Immature natural killer cell (primary cell): ENCODE measurements at regions not wholly inside any gene's neighbourhood (a gene's known extent, or its start where the extent isn't known, plus 50 kb on each side); places are given as distances from the start of the nearest gene placed in this dataset.
"Not testable (repeated sequence)": the region's sequence is repeated elsewhere in the genome, so short reads cannot be mapped to it uniquely, and the experiment has no call there.

Experiments used
- DNase-seq, 3 donors: peaks; one replicate each; pipeline ENCODE4 v3.0.0; 2022; ENCODE audit warnings: mixed read lengths in 1 of 3
- H3K27ac Mint-ChIP-seq, 6 donors: one replicate each; pipeline ENCODE4 v1.8.0; 2020; ENCODE audit warnings: mixed read lengths in 6 of 6, mild to moderate bottlenecking in 5 of 6, inconsistent platforms in 4 of 6, moderate library complexity in 3 of 6
- H3K27me3 Mint-ChIP-seq, 3 donors: one replicate each; pipeline ENCODE4 v1.8.0; 2020 to 2021; ENCODE audit warnings: low read depth in 3 of 3, mild to moderate bottlenecking in 3 of 3, mixed read lengths in 3 of 3, moderate library complexity in 3 of 3, inconsistent platforms in 1 of 3
- H3K36me3 Mint-ChIP-seq, 3 donors: one replicate each; pipeline ENCODE4 v1.8.0; 2020; ENCODE audit warnings: mixed read lengths in 3 of 3, inconsistent platforms in 2 of 3, mild to moderate bottlenecking in 2 of 3
- H3K4me1 Mint-ChIP-seq, 2 donors: one replicate each; pipeline ENCODE4 v1.8.0; 2020; ENCODE audit warnings: inconsistent platforms in 2 of 2, mild to moderate bottlenecking in 2 of 2, mixed read lengths in 2 of 2, moderate library complexity in 1 of 2
- H3K4me3 Mint-ChIP-seq, 5 donors: one replicate each; pipeline ENCODE4 v1.8.0; 2020; ENCODE audit warnings: mild to moderate bottlenecking in 5 of 5, mixed read lengths in 5 of 5, inconsistent platforms in 3 of 5, moderate library complexity in 3 of 5
- H3K9me3 Mint-ChIP-seq, 6 donors: one replicate each; pipeline ENCODE4 v1.8.0; 2020; ENCODE audit warnings: mild to moderate bottlenecking in 6 of 6, mixed read lengths in 6 of 6, inconsistent platforms in 4 of 6, moderate library complexity in 3 of 6

- Mint-ChIP-seq H3K27me3 (peaks cover 0 to 6% (median 2%) of the 10 kb centered on the region in 3 donors), H3K9me3 (peaks cover 0 to 3% (median 0%) of the 10 kb centered on the region in 6 donors), H3K4me3 (no peak overlapping the region), H3K27ac (no peak overlapping the region), H3K36me3 (peaks cover 0 to 4% (median 3%) of the 10 kb centered on the region in 3 donors), H3K4me1 (no peaks in the 10 kb centered on the region)
- DNase-seq, result no peak
Measured at GRCh38 chr12:96085475-96085874, 50.1 kb upstream of the LTA4H start.

- not testable (repeated sequence) for H3K27me3 Mint-ChIP-seq, H3K4me1 Mint-ChIP-seq, H3K9me3 Mint-ChIP-seq, H3K4me3 Mint-ChIP-seq, DNase-seq, H3K36me3 Mint-ChIP-seq, H3K27ac Mint-ChIP-seq
Measured at GRCh38 chr12:96086190-96086589, 50.8 kb upstream of the LTA4H start.

DNA sequence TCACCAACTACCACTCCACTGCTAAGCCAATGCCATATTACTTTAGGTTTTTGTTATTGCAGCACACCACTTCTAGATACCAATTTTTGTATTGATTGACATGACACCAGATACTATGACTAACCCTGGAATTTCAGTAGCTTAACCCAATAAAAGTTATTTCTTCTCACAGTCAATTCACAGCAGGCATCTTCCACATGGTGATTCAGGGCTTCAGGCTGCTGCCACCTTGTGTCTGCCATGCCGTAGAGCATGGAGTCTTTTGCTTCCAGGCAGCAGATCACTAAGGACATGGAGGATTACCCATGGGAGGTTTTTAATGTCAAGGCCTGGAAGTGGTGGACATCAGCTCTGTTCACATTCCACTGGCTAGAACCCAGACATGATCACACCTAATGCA is 56.4 kb upstream of the LTA4H start:
- H3K4me3 Mint-ChIP-seq, result no peak overlapping the region

DNA sequence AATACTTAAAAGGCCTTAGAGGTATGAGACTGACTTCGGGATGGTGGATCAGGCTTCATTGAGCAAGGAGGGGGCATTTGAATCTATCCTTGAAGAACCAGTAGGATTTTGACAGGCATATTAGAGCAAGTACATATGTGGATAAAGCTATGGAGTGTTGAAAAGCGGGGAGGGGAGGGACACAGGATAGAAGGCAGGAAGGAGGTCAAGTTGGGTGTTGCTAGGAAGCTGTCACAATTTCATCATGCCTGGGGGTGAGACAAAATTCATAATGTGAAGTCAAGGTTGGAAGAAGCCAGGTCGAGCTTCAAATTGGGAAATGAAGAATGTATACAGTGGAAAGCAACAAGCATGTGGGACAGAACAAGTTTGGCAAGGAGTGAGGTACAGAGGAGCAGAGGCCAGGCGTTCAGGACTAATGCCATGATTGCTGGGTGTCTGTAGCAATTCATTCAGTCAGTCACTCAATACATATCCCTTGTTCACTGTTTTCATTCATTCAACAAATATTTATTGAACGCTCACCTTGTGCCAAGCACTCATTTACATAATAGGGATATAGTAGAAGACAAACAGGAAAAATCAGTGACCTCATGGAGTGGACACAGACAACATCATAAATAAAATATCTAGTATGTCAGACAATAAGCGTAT is 58.3 kb upstream of the LTA4H start:
- no peak for DNase-seq
- peaks cover 0 to 3% (median 2%) of the 10 kb centered on the region in 3 donors for H3K27me3 Mint-ChIP-seq
- peaks cover 15 to 19% of the 10 kb centered on the region in 2 donors for H3K4me1 Mint-ChIP-seq
- peak overlapping the region in 1 of 6 donors; percentile 20 for H3K27ac Mint-ChIP-seq
- H3K9me3 Mint-ChIP-seq, result peaks cover 0 to 5% (median 0%) of the 10 kb centered on the region in 6 donors
- H3K4me3 Mint-ChIP-seq, result peak overlapping the region in 2 of 5 donors; percentile 6 to 22
- peaks cover 0 to 3% (median 0%) of the 10 kb centered on the region in 3 donors for H3K36me3 Mint-ChIP-seq

More for the DNA sequence above, 56.4 kb upstream of the LTA4H start:
- DNase-seq, result no peak
- H3K27ac Mint-ChIP-seq, result no peak overlapping the region
- peaks cover 0 to 3% (median 0%) of the 10 kb centered on the region in 3 donors for H3K36me3 Mint-ChIP-seq
- H3K4me1 Mint-ChIP-seq, result peaks cover 15 to 19% of the 10 kb centered on the region in 2 donors
- H3K9me3 Mint-ChIP-seq, result peaks cover 0 to 5% (median 0%) of the 10 kb centered on the region in 6 donors
- peaks cover 0 to 3% (median 2%) of the 10 kb centered on the region in 3 donors for H3K27me3 Mint-ChIP-seq

DNA sequence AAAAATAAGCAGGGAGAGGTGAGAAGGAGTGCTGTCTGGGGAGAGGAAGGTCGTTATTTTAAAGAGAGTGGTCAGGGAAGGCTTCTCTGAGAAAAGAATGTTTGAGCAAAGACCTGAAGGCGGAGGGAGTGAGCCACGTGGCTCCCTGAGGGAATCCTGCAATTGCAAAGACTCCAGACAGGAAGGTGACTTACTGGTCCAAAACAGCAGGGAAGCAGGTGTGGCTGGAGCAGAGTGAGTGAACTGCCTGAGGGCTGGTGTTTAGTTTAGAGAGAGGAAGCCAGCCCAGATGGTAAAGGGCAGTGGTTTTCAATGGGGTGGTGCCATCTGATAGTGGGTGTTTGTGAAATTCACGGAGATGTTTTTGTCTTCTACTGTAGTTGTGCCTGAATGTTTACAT is 58.8 kb upstream of the LTA4H start:
- Mint-ChIP-seq H3K27ac (peak overlapping the region in 2 of 6 donors; percentile 13 to 48), H3K27me3 (peaks cover 0 to 2% (median 1%) of the 10 kb centered on the region in 3 donors), H3K4me3 (peak overlapping the region in 3 of 5 donors; percentile 6 to 40 (median 22)), H3K36me3 (peaks cover 0 to 3% (median 0%) of the 10 kb centered on the region in 3 donors), H3K4me1 (peaks cover 15 to 19% of the 10 kb centered on the region in 2 donors), H3K9me3 (peaks cover 0 to 5% (median 0%) of the 10 kb centered on the region in 6 donors)
- no peak for DNase-seq

DNA sequence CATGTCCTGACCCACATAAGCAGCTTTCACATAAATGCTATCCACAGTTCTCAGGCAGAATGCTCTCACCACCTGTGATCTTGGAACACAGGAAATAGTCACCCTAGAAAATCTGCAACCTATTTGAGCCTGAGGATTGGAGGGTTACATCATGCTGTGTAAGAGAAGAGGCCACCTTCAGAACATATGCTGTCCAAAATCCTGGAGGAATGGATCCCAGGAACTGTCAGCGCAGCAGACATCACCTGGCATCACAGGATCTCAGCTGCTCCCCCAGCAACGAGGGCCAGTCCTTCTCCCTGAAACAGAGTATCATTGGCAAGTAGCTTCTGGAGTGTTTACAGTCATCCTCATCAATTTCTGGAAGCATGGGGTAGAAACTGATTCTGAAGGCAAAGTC is 63.2 kb upstream of the LTA4H start:
- Mint-ChIP-seq H3K27ac (no peak overlapping the region), H3K4me1 (peaks cover 14 to 28% of the 10 kb centered on the region in 2 donors), H3K4me3 (no peak overlapping the region), H3K9me3 (no peaks in the 10 kb centered on the region), H3K27me3 (peaks cover 2 to 4% (median 2%) of the 10 kb centered on the region in 3 donors), H3K36me3 (no peaks in the 10 kb centered on the region)
- no peak for DNase-seq

GRCh38 chr12:96099421-96099820 is 64.0 kb upstream of the LTA4H start:
- H3K4me1 Mint-ChIP-seq, result peaks cover 7 to 20% of the 10 kb centered on the region in 2 donors
- H3K4me3 Mint-ChIP-seq, result no peak overlapping the region
- H3K27ac Mint-ChIP-seq, result no peak overlapping the region
- no peak for DNase-seq
- H3K36me3 Mint-ChIP-seq, result no peaks in the 10 kb centered on the region
- peaks cover 0 to 4% (median 2%) of the 10 kb centered on the region in 3 donors for H3K27me3 Mint-ChIP-seq
- no peaks in the 10 kb centered on the region for H3K9me3 Mint-ChIP-seq

- Mint-ChIP-seq H3K27ac (no peak overlapping the region), H3K4me1 (peaks cover 1 to 14% of the 10 kb centered on the region in 2 donors), H3K27me3 (peaks cover 0 to 4% (median 2%) of the 10 kb centered on the region in 3 donors), H3K36me3 (no peaks in the 10 kb centered on the region), H3K9me3 (no peaks in the 10 kb centered on the region), H3K4me3 (no peak overlapping the region)
- DNase-seq, result no peak
Measured at GRCh38 chr12:96099986-96100385, 64.6 kb upstream of the LTA4H start.

DNA sequence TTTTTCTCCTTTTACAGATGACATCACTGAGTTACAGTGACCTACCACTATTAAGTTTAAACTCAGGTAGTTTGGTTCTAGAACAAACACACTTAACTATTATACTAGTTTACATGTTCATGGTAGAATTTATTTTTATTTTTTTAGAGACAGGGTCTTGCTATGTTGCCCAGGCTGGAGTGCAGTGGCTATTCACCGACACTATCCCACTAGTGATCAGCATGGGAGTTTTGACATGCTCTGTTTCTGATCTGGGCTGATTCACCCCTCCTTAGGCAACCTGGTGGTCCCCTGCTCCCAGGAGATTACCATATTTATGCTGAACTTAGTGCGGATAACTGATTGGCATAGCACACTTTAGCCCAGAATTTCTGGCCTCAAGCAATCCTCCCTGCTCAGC is 66.4 kb upstream of the LTA4H start:
- Mint-ChIP-seq H3K9me3 (no peaks in the 10 kb centered on the region), H3K27ac (no peak overlapping the region), H3K4me1 (peaks cover 1 to 21% of the 10 kb centered on the region in 2 donors), H3K27me3 (peaks cover 0 to 4% (median 2%) of the 10 kb centered on the region in 3 donors), H3K36me3 (no peaks in the 10 kb centered on the region), H3K4me3 (no peak overlapping the region)
- no peak for DNase-seq

- Mint-ChIP-seq H3K27me3 (peaks cover 0 to 4% (median 2%) of the 10 kb centered on the region in 3 donors), H3K9me3 (no peaks in the 10 kb centered on the region), H3K4me1 (peaks cover 5 to 26% of the 10 kb centered on the region in 2 donors), H3K4me3 (no peak overlapping the region), H3K36me3 (no peaks in the 10 kb centered on the region), H3K27ac (no peak overlapping the region)
- DNase-seq, result no peak
Measured at GRCh38 chr12:96103067-96103644, 67.8 kb upstream of the LTA4H start.

GRCh38 chr12:96104566-96104965 is 69.2 kb upstream of the LTA4H start:
- Mint-ChIP-seq H3K36me3 (no peaks in the 10 kb centered on the region), H3K9me3 (no peaks in the 10 kb centered on the region), H3K4me3 (no peak overlapping the region), H3K4me1 (peaks cover 13 to 32% of the 10 kb centered on the region in 2 donors), H3K27me3 (peaks cover 0 to 4% (median 3%) of the 10 kb centered on the region in 3 donors), H3K27ac (no peak overlapping the region)
- no peak for DNase-seq

DNA sequence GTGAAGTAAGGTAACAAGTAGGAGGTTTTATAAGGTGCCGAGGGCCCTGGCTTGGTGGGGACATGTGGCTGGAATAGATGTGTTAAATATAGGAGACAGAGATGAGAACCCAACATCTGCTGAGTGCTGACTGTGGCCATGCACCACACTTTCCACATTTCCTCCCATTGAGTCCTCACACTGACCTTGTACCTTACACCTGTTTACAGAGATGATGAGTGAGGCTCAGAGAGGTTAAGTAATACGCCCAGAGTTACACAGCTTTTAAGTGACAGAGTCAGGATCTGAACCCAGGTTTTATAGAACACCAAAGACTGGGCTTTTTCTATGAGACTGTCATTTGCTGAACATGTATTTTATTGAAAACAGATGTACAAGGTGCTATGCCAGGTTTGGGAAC is 70.8 kb upstream of the LTA4H start:
- Mint-ChIP-seq H3K4me1 (peaks cover 20 to 28% of the 10 kb centered on the region in 2 donors), H3K4me3 (no peak overlapping the region), H3K27ac (peak overlapping the region in 3 of 6 donors; percentile 48 to 55 (median 54)), H3K27me3 (peaks cover 0 to 5% (median 0%) of the 10 kb centered on the region in 3 donors), H3K9me3 (no peaks in the 10 kb centered on the region), H3K36me3 (no peaks in the 10 kb centered on the region)
- DNase-seq, result no peak

GRCh38 chr12:96107236-96107635 is 71.8 kb upstream of the LTA4H start:
- Mint-ChIP-seq H3K4me1 (peaks cover 20 to 28% of the 10 kb centered on the region in 2 donors), H3K4me3 (no peak overlapping the region), H3K9me3 (no peaks in the 10 kb centered on the region), H3K36me3 (no peaks in the 10 kb centered on the region), H3K27me3 (peaks cover 0 to 5% (median 1%) of the 10 kb centered on the region in 3 donors), H3K27ac (no peak overlapping the region)
- no peak for DNase-seq

DNA sequence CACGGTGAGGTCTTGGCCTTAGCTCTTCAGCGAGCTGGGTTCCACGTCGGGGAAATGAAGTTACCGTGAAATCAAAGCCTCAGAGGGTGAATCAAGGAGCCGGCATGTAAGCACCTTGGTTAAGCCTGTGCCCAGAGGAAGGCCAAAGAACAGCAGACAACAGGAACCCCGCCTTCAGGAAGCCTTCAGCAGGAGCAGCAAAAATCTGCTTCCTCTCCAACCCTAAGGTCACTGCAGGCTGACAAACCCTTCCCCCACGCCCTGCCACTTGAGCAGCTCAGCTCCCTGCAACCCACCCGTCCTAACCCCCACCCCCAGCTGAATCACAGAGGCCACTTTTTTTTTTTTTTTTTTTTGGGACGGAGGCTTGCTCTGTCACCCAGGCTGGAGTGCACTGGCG is 72.9 kb upstream of the LTA4H start:
- no peaks in the 10 kb centered on the region for H3K36me3 Mint-ChIP-seq
- peak in 1 of 3 donors; percentile 10 for DNase-seq
- peaks cover 0 to 7% (median 1%) of the 10 kb centered on the region in 3 donors for H3K27me3 Mint-ChIP-seq
- peak overlapping the region in 5 of 6 donors; percentile 65 to 85 (median 73) for H3K27ac Mint-ChIP-seq
- no peaks in the 10 kb centered on the region for H3K9me3 Mint-ChIP-seq
- H3K4me3 Mint-ChIP-seq, result peak overlapping the region; percentile 60 to 80 (median 71)
- H3K4me1 Mint-ChIP-seq, result peaks cover 20 to 28% of the 10 kb centered on the region in 2 donors
